ENCODE measurements at regions not wholly inside any gene's neighbourhood (a gene's known extent, or its start where the extent isn't known, plus 50 kb on each side); places are given as distances from the start of the nearest gene placed in this dataset.
A peak's percentile ranks its signal among the peaks of the same experiment; 100 is the strongest.

- in situ Hi-C loops (cut with HindIII; ENCODE audit: low sequenced_read_pairs): no loop called here
- TF ChIP-seq CTCF (IDR thresholded peaks at IDR 0.05; ENCODE audit: low read depth, low read length, missing control alignments): no peak
- DNase-seq (ENCODE audit: low read depth): no peak
- no peak overlapping the region for H3K4me3 ChIP-seq (ENCODE audit: low read depth, low read length)
Observed at GRCh38 chr6:111995404-111995803, 58.5 kb upstream of the CCN6 start.

GRCh38 chr6:111996144-111996865 is 57.6 kb upstream of the CCN6 start:
- TF ChIP-seq CTCF (IDR thresholded peaks at IDR 0.05; ENCODE audit: low read depth, low read length, missing control alignments): no peak
- in situ Hi-C loops (cut with HindIII; ENCODE audit: low sequenced_read_pairs): no loop called here
- no peak for DNase-seq (ENCODE audit: low read depth)
- H3K4me3 ChIP-seq (ENCODE audit: low read depth, low read length): no peak overlapping the region

GRCh38 chr6:111997078-111997852 is 56.6 kb upstream of the CCN6 start:
- no peak overlapping the region for H3K4me3 ChIP-seq (ENCODE audit: low read depth, low read length)
- in situ Hi-C loops (cut with HindIII; ENCODE audit: low sequenced_read_pairs): no loop called here

GRCh38 chr6:111997853-111998208 is 56.1 kb upstream of the CCN6 start:
- TF ChIP-seq CTCF (IDR thresholded peaks at IDR 0.05; ENCODE audit: low read depth, low read length, missing control alignments): no peak
- DNase-seq (ENCODE audit: low read depth): no peak
- in situ Hi-C loops (cut with HindIII; ENCODE audit: low sequenced_read_pairs): no loop called here
- no peak overlapping the region for H3K4me3 ChIP-seq (ENCODE audit: low read depth, low read length)

More at GRCh38 chr6:111997078-111997852, 56.6 kb upstream of the CCN6 start:
- peak; percentile 93 for TF ChIP-seq CTCF (IDR thresholded peaks at IDR 0.05; ENCODE audit: low read depth, low read length, missing control alignments)
- peak; percentile 60 for DNase-seq (ENCODE audit: low read depth)

GRCh38 chr6:112002307-112002706 is 51.6 kb upstream of the CCN6 start:
- no peak for DNase-seq (ENCODE audit: low read depth)
- no peak for TF ChIP-seq CTCF (IDR thresholded peaks at IDR 0.05; ENCODE audit: low read depth, low read length, missing control alignments)
- in situ Hi-C loops (cut with HindIII; ENCODE audit: low sequenced_read_pairs): no loop called here
- no peak overlapping the region for H3K4me3 ChIP-seq (ENCODE audit: low read depth, low read length)
